ENCODE measurements at regions not wholly inside any gene's neighbourhood (a gene's known extent, or its start where the extent isn't known, plus 50 kb on each side); places are given as distances from the start of the nearest gene placed in this dataset.
"Not testable (repeated sequence)": the region's sequence is repeated elsewhere in the genome, so short reads cannot be mapped to it uniquely, and the experiment has no call there.

DNA sequence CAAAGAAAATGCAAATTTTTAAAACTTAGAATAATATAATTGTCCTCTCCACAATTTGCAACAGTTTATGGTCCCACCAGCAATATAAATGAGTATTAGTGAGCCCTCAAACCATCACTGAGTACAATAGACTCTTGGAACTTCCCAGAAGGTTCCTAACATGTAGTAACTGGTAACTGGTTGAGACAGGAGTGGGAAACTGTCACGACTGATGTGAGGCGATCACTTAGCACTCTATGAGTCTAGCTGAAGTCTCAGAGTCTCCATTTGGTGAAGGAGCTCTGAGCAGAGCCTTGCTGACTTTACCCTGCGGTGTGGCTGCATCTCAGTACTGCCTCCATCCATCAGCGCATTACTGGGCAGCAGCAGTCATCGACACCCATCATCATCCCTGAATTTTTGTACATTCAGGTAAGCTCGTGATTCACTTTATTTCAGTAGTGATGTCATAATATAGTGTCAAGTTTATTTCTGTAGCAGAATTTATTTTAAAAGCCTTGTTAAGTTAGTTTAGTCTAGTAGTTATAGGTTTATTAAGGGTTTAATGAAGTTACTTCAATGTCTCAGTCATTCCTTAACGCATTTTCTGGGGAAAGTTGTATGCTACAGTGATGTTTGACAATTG is 76.6 kb upstream of the ABCA1 start:
- TF ChIP-seq, protein P1, sequence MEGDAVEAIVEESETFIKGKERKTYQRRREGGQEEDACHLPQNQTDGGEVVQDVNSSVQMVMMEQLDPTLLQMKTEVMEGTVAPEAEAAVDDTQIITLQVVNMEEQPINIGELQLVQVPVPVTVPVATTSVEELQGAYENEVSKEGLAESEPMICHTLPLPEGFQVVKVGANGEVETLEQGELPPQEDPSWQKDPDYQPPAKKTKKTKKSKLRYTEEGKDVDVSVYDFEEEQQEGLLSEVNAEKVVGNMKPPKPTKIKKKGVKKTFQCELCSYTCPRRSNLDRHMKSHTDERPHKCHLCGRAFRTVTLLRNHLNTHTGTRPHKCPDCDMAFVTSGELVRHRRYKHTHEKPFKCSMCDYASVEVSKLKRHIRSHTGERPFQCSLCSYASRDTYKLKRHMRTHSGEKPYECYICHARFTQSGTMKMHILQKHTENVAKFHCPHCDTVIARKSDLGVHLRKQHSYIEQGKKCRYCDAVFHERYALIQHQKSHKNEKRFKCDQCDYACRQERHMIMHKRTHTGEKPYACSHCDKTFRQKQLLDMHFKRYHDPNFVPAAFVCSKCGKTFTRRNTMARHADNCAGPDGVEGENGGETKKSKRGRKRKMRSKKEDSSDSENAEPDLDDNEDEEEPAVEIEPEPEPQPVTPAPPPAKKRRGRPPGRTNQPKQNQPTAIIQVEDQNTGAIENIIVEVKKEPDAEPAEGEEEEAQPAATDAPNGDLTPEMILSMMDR (IDR thresholded peaks at IDR 0.05) = no peak
- Histone ChIP-seq H3K9me3 (no peaks in the 10 kb centered on the region), H3K27me3 (replicated peaks; ENCODE audit: insufficient read depth) (no peaks in the 10 kb centered on the region), H3K4me1 (ENCODE audit: control insufficient read depth in 1 of 2, low read depth in 2 of 2) (no peaks in the 10 kb centered on the region), H3K4me3 (no peak overlapping the region), H3K27ac (no peak overlapping the region), H3K36me3 (no peaks in the 10 kb centered on the region)
- ATAC-seq (ENCODE audit: insufficient number of reproducible peaks, low FRiP score, low read depth) (no peak), DNase-seq (ENCODE audit: low spot score) (no peak)

DNA sequence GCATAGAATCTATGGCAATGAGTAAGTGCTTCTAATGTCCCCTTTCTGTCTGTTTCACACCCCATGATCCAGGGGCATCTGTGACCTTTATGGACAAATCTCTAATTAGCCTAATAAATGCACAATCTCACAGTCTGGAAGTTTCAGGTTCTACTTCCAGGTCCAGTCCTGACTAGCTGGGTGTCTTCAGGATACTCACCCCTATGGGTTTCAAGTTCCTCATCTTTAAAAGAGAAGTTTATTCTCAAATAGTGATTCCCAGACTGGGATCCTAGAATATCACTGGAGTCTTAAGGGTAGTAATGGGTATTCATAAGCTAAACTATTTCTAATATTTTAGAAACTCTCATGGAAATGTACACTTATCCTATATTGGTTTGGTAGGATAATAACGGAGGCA is 77.2 kb upstream of the ABCA1 start:
- Histone ChIP-seq H3K27ac (no peak overlapping the region), H3K9me3 (no peaks in the 10 kb centered on the region), H3K27me3 (replicated peaks; ENCODE audit: insufficient read depth) (no peaks in the 10 kb centered on the region), H3K4me3 (no peak overlapping the region), H3K36me3 (no peaks in the 10 kb centered on the region), H3K4me1 (ENCODE audit: control insufficient read depth in 1 of 2, low read depth in 2 of 2) (no peaks in the 10 kb centered on the region)
- no peak for ATAC-seq (ENCODE audit: insufficient number of reproducible peaks, low FRiP score, low read depth)
- no peak for DNase-seq (ENCODE audit: low spot score)
- TF ChIP-seq, protein P1 (IDR thresholded peaks at IDR 0.05) = no peak

DNA sequence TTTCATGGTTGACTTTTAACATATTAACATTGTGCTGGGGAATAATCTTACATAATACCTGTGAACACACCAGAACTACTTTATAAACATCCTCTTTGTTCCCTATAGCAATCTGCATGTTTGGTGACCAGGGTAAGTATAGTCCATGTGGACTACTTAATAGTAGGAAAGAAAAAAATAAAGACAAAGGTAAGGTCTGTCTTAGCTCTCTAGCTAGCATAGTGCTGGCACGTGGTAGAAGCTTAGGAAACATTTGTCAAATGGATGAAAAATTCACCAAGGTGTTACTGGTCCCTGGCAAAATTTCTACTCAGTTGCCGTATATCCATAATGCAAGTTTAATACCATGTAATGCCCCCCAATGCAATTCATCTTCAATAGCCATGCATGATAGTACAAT is 78.6 kb upstream of the ABCA1 start:
- no peaks in the 10 kb centered on the region for H3K27me3 ChIP-seq (replicated peaks; ENCODE audit: insufficient read depth)
- ATAC-seq (ENCODE audit: insufficient number of reproducible peaks, low FRiP score, low read depth) = no peak
- H3K27ac ChIP-seq = no peak overlapping the region
- no peaks in the 10 kb centered on the region for H3K4me1 ChIP-seq (ENCODE audit: control insufficient read depth in 1 of 2, low read depth in 2 of 2)
- no peaks in the 10 kb centered on the region for H3K9me3 ChIP-seq
- no peak overlapping the region for H3K4me3 ChIP-seq
- no peaks in the 10 kb centered on the region for H3K36me3 ChIP-seq
- TF ChIP-seq, protein P1 (IDR thresholded peaks at IDR 0.05) = no peak
- DNase-seq (ENCODE audit: low spot score) = no peak

DNA sequence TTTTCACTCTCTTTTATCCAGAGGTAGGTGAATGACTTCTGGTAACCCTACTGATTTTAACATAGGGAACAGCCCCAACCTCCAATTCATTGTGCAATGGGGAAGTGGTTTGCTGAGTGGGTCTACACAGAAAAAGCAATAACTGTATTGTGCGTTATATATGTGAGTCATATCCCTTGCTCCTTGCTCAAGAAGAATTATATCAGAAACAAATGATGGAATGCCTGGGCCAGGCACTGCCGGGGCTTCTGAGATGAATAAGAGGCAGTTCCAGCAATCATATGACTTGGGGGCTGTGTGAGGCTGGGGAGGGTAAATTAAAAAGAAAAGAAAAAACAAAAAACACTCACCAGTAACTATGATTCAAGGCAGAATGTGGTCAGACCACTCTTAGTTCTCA is 79.2 kb upstream of the ABCA1 start:
- ATAC-seq (ENCODE audit: insufficient number of reproducible peaks, low FRiP score, low read depth) (peak; percentile 75), DNase-seq (ENCODE audit: low spot score) (no peak)
- no peak overlapping the region for H3K4me3 ChIP-seq
- no peaks in the 10 kb centered on the region for H3K36me3 ChIP-seq
- TF ChIP-seq, protein P1 (IDR thresholded peaks at IDR 0.05) = no peak
- no peak overlapping the region for H3K27ac ChIP-seq
- no peaks in the 10 kb centered on the region for H3K27me3 ChIP-seq (replicated peaks; ENCODE audit: insufficient read depth)
- H3K9me3 ChIP-seq = no peaks in the 10 kb centered on the region
- H3K4me1 ChIP-seq (ENCODE audit: control insufficient read depth in 1 of 2, low read depth in 2 of 2) = no peaks in the 10 kb centered on the region

DNA sequence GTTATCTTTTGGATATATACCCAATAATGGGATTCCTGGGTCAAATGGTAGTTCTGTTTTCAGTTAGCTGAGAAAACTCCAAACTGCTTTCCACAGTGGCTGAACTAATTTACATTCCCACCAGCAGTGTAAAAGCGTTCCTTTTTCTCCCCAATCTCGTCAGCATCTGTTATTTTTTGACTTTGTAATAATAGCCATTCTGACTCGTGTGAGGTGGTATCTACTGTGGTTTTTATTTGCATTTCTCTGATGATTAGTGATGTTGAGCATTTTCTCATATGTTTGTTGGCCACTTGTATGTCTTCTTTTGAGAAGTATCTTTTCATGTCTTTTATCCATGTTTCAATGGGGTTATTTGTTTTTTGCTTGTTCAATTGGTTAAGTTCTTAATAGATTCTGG is 82.1 kb upstream of the ABCA1 start:
- not testable (repeated sequence) for DNase-seq (ENCODE audit: low spot score); H3K27ac ChIP-seq; H3K27me3 ChIP-seq (replicated peaks; ENCODE audit: insufficient read depth); H3K4me1 ChIP-seq (ENCODE audit: control insufficient read depth in 1 of 2, low read depth in 2 of 2); H3K36me3 ChIP-seq; H3K4me3 ChIP-seq; H3K9me3 ChIP-seq; ATAC-seq (ENCODE audit: insufficient number of reproducible peaks, low FRiP score, low read depth)

DNA sequence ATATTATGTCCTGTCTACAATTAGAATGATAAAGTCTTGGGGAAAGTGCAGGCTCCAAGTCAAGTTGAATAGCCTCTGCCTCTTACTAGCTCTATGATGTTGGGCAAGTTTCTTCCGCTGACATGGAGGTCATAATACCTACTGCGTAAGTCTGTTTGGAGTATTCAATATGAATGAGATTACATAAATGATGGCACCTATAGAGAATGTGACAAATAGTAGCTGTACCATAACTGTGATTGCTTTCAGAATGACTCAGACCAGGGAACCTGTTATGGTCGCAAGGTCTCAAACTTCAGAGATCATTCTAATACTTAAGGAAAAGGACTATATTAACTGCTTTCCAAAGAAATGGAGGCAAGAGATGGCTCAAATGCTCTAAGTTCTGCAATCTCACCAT is 94.0 kb upstream of the ABCA1 start:
- H3K9me3 ChIP-seq = no peaks in the 10 kb centered on the region
- TF ChIP-seq, protein P1 (IDR thresholded peaks at IDR 0.05) = no peak
- H3K27ac ChIP-seq = no peak overlapping the region
- no peaks in the 10 kb centered on the region for H3K4me1 ChIP-seq (ENCODE audit: control insufficient read depth in 1 of 2, low read depth in 2 of 2)
- ATAC-seq (ENCODE audit: insufficient number of reproducible peaks, low FRiP score, low read depth) (no peak), DNase-seq (ENCODE audit: low spot score) (no peak)
- no peak overlapping the region for H3K4me3 ChIP-seq
- H3K27me3 ChIP-seq (replicated peaks; ENCODE audit: insufficient read depth) = no peaks in the 10 kb centered on the region
- no peaks in the 10 kb centered on the region for H3K36me3 ChIP-seq

DNA sequence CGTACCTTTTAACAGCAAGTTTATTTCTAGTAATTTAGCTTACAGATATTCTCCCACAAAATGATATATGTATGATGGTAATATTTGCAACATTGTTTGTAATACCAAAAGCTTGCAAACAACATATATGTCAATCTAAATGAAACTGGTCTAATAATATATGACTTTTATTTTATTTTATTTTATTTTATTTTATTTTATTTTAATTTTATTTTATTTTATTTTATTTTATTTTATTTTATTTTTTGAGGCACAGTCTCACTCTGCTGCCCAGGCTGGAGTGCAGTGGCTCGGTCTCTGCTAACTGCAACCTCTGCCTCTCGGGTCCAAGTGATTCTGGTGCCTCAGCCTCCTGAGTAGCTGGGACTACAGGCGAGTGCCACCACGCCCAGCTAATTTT is 94.6 kb upstream of the ABCA1 start:
- H3K36me3 ChIP-seq; H3K27ac ChIP-seq; H3K9me3 ChIP-seq; H3K4me1 ChIP-seq (ENCODE audit: control insufficient read depth in 1 of 2, low read depth in 2 of 2); ATAC-seq (ENCODE audit: insufficient number of reproducible peaks, low FRiP score, low read depth); H3K27me3 ChIP-seq (replicated peaks; ENCODE audit: insufficient read depth); DNase-seq (ENCODE audit: low spot score); H3K4me3 ChIP-seq: not testable (repeated sequence)
